Lower leg skin (tissue), 3 donors: ENCODE measurements at regions not wholly inside any gene's neighbourhood (a gene's known extent, or its start where the extent isn't known, plus 50 kb on each side); places are given as distances from the start of the nearest gene placed in this dataset.

Source experiments
- POLR2A ChIP-seq, 2 donors: fragments of 450-650 bp; IDR thresholded peaks; one replicate each; pipeline ENCODE4 v1.6.1; 2016 to 2017; ENCODE audit warnings: antibody characterized with exemption in 2 of 2, mild to moderate bottlenecking in 1 of 2, moderate library complexity in 1 of 2
- TF ChIP-seq, protein P1 (sequence below), 3 donors: fragments of 450-650 bp; IDR thresholded peaks; one replicate each; pipeline ENCODE4 v1.5.1; 2016; ENCODE audit warnings: antibody characterized with exemption in 3 of 3, mild to moderate bottlenecking in 3 of 3, moderate library complexity in 2 of 3

DNA sequence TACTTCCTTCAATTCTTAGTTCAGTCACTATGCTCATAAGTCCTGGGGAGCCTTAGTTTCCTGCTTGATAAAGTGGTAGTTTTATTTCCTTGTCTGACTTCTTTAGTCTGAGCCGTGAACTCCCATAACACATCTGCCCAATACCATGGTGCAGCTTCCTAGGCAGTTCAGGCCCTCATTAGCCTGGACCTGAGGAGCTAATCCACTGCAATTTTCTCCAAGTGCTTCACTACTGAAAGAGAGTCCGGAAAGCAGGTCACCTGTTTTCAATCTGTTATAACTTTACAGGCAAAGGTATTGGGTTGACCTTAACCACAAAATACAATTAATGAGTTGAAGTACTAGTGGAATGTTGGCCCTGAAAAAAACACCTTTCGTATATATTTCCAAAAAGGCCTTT is 245.4 kb upstream of the BOD1L1 start:
- TF ChIP-seq, protein P1, sequence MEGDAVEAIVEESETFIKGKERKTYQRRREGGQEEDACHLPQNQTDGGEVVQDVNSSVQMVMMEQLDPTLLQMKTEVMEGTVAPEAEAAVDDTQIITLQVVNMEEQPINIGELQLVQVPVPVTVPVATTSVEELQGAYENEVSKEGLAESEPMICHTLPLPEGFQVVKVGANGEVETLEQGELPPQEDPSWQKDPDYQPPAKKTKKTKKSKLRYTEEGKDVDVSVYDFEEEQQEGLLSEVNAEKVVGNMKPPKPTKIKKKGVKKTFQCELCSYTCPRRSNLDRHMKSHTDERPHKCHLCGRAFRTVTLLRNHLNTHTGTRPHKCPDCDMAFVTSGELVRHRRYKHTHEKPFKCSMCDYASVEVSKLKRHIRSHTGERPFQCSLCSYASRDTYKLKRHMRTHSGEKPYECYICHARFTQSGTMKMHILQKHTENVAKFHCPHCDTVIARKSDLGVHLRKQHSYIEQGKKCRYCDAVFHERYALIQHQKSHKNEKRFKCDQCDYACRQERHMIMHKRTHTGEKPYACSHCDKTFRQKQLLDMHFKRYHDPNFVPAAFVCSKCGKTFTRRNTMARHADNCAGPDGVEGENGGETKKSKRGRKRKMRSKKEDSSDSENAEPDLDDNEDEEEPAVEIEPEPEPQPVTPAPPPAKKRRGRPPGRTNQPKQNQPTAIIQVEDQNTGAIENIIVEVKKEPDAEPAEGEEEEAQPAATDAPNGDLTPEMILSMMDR (IDR thresholded peaks at IDR 0.05), result no peak
- no peak for TF ChIP-seq POLR2A (IDR thresholded peaks at IDR 0.05)
